ENCODE measurements at regions not wholly inside any gene's neighbourhood (a gene's known extent, or its start where the extent isn't known, plus 50 kb on each side); places are given as distances from the start of the nearest gene placed in this dataset.

GRCh38 chr18:45322343-45322742, 292.9 kb upstream of the SLC14A2 start:
- no peak for ATAC-seq
- POLR2A ChIA-PET = no interaction called here

DNA sequence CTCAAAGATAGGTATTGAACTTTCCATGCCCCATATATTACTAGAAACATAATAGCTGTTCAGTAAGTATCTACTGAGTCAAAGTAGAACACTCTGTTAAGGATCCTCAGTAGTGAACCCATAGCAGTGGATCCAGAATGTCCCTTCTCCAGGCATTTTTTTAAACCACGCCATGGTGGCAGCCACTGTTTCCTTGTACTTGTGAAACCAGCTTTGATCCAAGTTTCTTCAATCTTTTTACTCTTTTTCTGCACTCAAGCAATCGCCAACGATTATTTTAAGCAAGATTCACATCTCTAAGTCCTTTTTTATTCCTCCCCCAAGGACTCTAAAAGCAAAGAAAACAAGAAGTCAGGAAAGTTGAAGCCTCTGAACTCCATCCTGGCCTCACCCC, 291.2 kb upstream of the SLC14A2 start:
- Histone ChIP-seq H3K36me3 (ENCODE audit: control insufficient read depth, insufficient read depth, low read length) (no peaks in the 10 kb centered on the region), H3K27ac (ENCODE audit: low read length) (no peak overlapping the region), H3K4me1 (ENCODE audit: control insufficient read depth, insufficient read depth, low read length) (no peaks in the 10 kb centered on the region), H3K27me3 (ENCODE audit: control insufficient read depth, insufficient read depth, low read length) (no peaks in the 10 kb centered on the region), H3K4me3 (ENCODE audit: low read depth in 2 of 2, low read length in 2 of 2) (no peak overlapping the region), H3K9me3 (ENCODE audit: control insufficient read depth, insufficient read depth, low read depth, low read length) (no peaks in the 10 kb centered on the region)
- BruUV-seq (replicated peaks) = no TSS peak
- ATAC-seq (no peak), DNase-seq (ENCODE audit: low read depth, low spot score) (no peak)
- POLR2A ChIA-PET = no interaction called here
- TF ChIP-seq CTCF (IDR thresholded peaks at IDR 0.05) = no peak
- no peak for TF ChIP-seq SIN3A (IDR thresholded peaks at IDR 0.05; ENCODE audit: borderline replicate concordance, insufficient read depth, low read depth, low read length)
- no peak for TF ChIP-seq POLR2AphosphoS5 (IDR thresholded peaks at IDR 0.05; ENCODE audit: low read depth, low read length)
- no peak for TF ChIP-seq REST (IDR thresholded peaks at IDR 0.05; ENCODE audit: insufficient read depth in 1 of 2, low read depth in 2 of 2, low read length in 1 of 2)
- no peak for TF ChIP-seq TCF7L2 (IDR thresholded peaks at IDR 0.05; ENCODE audit: low read depth, low read length)
- CTCF ChIA-PET = no interaction called here
- in situ Hi-C loops (cut with HindIII; ENCODE audit: low pct_unique_long_range_greater_than_20kb, low sequenced_read_pairs) = no loop called here
- intact Hi-C loops (cut with micrococcal nuclease; ENCODE audit: unreplicated experiment) = no loop called here

More at GRCh38 chr18:45322343-45322742, 292.9 kb upstream of the SLC14A2 start:
- intact Hi-C loops (cut with micrococcal nuclease; ENCODE audit: unreplicated experiment) (no loop called here), in situ Hi-C loops (cut with HindIII; ENCODE audit: low pct_unique_long_range_greater_than_20kb, low sequenced_read_pairs) (no loop called here)
- no peaks in the 10 kb centered on the region for H3K36me3 ChIP-seq (ENCODE audit: control insufficient read depth, insufficient read depth, low read length)
- no peak overlapping the region for H3K27ac ChIP-seq (ENCODE audit: low read length)
- CTCF ChIA-PET = no interaction called here
- DNase-seq (ENCODE audit: low read depth, low spot score) = no peak
- no peaks in the 10 kb centered on the region for H3K4me1 ChIP-seq (ENCODE audit: control insufficient read depth, insufficient read depth, low read length)
- no peaks in the 10 kb centered on the region for H3K27me3 ChIP-seq (ENCODE audit: control insufficient read depth, insufficient read depth, low read length)
- TF ChIP-seq CTCF (IDR thresholded peaks at IDR 0.05) = no peak
- no peak for TF ChIP-seq TCF7L2 (IDR thresholded peaks at IDR 0.05; ENCODE audit: low read depth, low read length)
- TF ChIP-seq SIN3A (IDR thresholded peaks at IDR 0.05; ENCODE audit: borderline replicate concordance, insufficient read depth, low read depth, low read length) = no peak
- no peak for TF ChIP-seq REST (IDR thresholded peaks at IDR 0.05; ENCODE audit: insufficient read depth in 1 of 2, low read depth in 2 of 2, low read length in 1 of 2)
- no peak for TF ChIP-seq POLR2AphosphoS5 (IDR thresholded peaks at IDR 0.05; ENCODE audit: low read depth, low read length)
- no peaks in the 10 kb centered on the region for H3K9me3 ChIP-seq (ENCODE audit: control insufficient read depth, insufficient read depth, low read depth, low read length)
- no TSS peak for BruUV-seq (replicated peaks)
- no peak overlapping the region for H3K4me3 ChIP-seq (ENCODE audit: low read depth in 2 of 2, low read length in 2 of 2)

Measured in Panc1 (cell line).